ENCODE measurements at regions not wholly inside any gene's neighbourhood (a gene's known extent, or its start where the extent isn't known, plus 50 kb on each side); places are given as distances from the start of the nearest gene placed in this dataset.

GRCh38 chr12:93157279-93157678, 220.4 kb upstream of the NUDT4 start:
- TF ChIP-seq CTCF (conservative IDR thresholded peaks at IDR 0.05; ENCODE audit: low read depth, low read length) (no peak), EZH2phosphoT487 (IDR thresholded peaks at IDR 0.05; ENCODE audit: borderline replicate concordance, low read length) (no peak), EZH2 (IDR thresholded peaks at IDR 0.05; ENCODE audit: low read length, unreplicated experiment) (no peak)

Data from PC-3 (cell line).